Nephron progenitor cell (in vitro differentiated cells): ENCODE measurements at regions not wholly inside any gene's neighbourhood (a gene's known extent, or its start where the extent isn't known, plus 50 kb on each side); places are given as distances from the start of the nearest gene placed in this dataset.

Experiments used
- DNase-seq: peaks from one replicate; pipeline ENCODE4 v3.0.0; 2021
- H3K27ac Mint-ChIP-seq: 2 replicates; pipeline ENCODE4 v1.8.0; 2021; ENCODE audit warnings: mild to moderate bottlenecking, moderate library complexity, mixed read lengths
- H3K27me3 Mint-ChIP-seq: 2 replicates; pipeline ENCODE4 v1.8.0; 2021; ENCODE audit warnings: mild to moderate bottlenecking, low read depth, mixed read lengths; ENCODE audit not compliant: poor library complexity
- H3K36me3 Mint-ChIP-seq: 2 replicates; pipeline ENCODE4 v1.8.0; 2021; ENCODE audit warnings: low read depth, mixed read lengths
- H3K4me1 Mint-ChIP-seq: 2 replicates; pipeline ENCODE4 v1.8.0; 2021; ENCODE audit warnings: mixed read lengths
- H3K4me3 Mint-ChIP-seq: 2 replicates; pipeline ENCODE4 v1.8.0; 2021; ENCODE audit warnings: mild to moderate bottlenecking, moderate library complexity, mixed read lengths
- H3K9me3 Mint-ChIP-seq: 2 replicates; pipeline ENCODE4 v1.8.0; 2021; ENCODE audit warnings: mild to moderate bottlenecking, moderate library complexity, mixed read lengths
- CTCF ChIP-seq: fragments of 200-600 bp; sonication (generic); IDR thresholded peaks from 2 replicates; pipeline ENCODE4 v1.5.0; 2021; ENCODE audit warnings: antibody characterized with exemption

- no peak overlapping the region for H3K27ac Mint-ChIP-seq
These were observed 173.6 kb upstream of the KCTD3 start for GRCh38 chr1:215393476-215393875.

GRCh38 chr1:215394084-215394991 lies 172.8 kb upstream of the KCTD3 start:
- H3K27me3 Mint-ChIP-seq, result peaks cover 3% of the 10 kb centered on the region
- H3K36me3 Mint-ChIP-seq, result no peaks in the 10 kb centered on the region
- no peak for DNase-seq
- H3K9me3 Mint-ChIP-seq, result peaks cover 8% of the 10 kb centered on the region
- no peak overlapping the region for H3K4me3 Mint-ChIP-seq
- H3K4me1 Mint-ChIP-seq, result no peaks in the 10 kb centered on the region
- TF ChIP-seq CTCF, result no peak
- H3K27ac Mint-ChIP-seq, result no peak overlapping the region

More at GRCh38 chr1:215393476-215393875, 173.6 kb upstream of the KCTD3 start:
- no peak overlapping the region for H3K4me3 Mint-ChIP-seq
- H3K36me3 Mint-ChIP-seq, result no peaks in the 10 kb centered on the region
- DNase-seq, result no peak
- H3K9me3 Mint-ChIP-seq, result peaks cover 8% of the 10 kb centered on the region
- no peaks in the 10 kb centered on the region for H3K4me1 Mint-ChIP-seq
- no peak for TF ChIP-seq CTCF
- peaks cover 6% of the 10 kb centered on the region for H3K27me3 Mint-ChIP-seq

- no peaks in the 10 kb centered on the region for H3K36me3 Mint-ChIP-seq
- no peak overlapping the region for H3K4me3 Mint-ChIP-seq
- peaks cover 8% of the 10 kb centered on the region for H3K9me3 Mint-ChIP-seq
- no peak for TF ChIP-seq CTCF
- peaks cover 3% of the 10 kb centered on the region for H3K27me3 Mint-ChIP-seq
- no peaks in the 10 kb centered on the region for H3K4me1 Mint-ChIP-seq
- no peak for DNase-seq
- H3K27ac Mint-ChIP-seq, result no peak overlapping the region
These were observed 170.0 kb upstream of the KCTD3 start for GRCh38 chr1:215397106-215397505.

GRCh38 chr1:215397843-215398242 lies 169.3 kb upstream of the KCTD3 start:
- H3K27me3 Mint-ChIP-seq, result peaks cover 3% of the 10 kb centered on the region
- H3K9me3 Mint-ChIP-seq, result peaks cover 8% of the 10 kb centered on the region
- DNase-seq, result no peak

DNA sequence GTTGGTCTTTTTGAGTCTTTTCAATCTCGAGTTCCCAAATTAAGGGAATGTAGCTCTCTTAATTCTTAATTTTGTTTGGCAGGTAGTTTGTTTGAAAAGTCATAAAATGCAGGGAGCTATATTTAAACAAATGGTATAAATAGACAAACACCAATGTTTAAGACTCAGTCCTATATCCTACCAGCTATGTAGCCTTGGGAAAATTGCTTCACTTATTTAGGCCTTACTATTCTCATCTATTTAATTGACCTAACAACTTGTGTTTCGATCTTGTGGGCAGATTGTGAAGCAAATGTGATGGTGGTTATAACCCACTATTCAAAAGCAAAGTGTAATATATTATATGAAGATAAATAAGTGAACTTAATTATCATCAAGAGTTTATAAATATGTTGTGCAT lies 167.3 kb upstream of the KCTD3 start:
- Mint-ChIP-seq H3K36me3 (no peaks in the 10 kb centered on the region), H3K27ac (no peak overlapping the region), H3K4me1 (no peaks in the 10 kb centered on the region), H3K27me3 (no peaks in the 10 kb centered on the region), H3K9me3 (no peaks in the 10 kb centered on the region), H3K4me3 (no peak overlapping the region)
- no peak for TF ChIP-seq CTCF
- no peak for DNase-seq

More at GRCh38 chr1:215397843-215398242, 169.3 kb upstream of the KCTD3 start:
- no peak for TF ChIP-seq CTCF
- H3K4me1 Mint-ChIP-seq, result no peaks in the 10 kb centered on the region
- no peaks in the 10 kb centered on the region for H3K36me3 Mint-ChIP-seq
- H3K27ac Mint-ChIP-seq, result no peak overlapping the region
- no peak overlapping the region for H3K4me3 Mint-ChIP-seq

GRCh38 chr1:215400741-215401140 lies 166.4 kb upstream of the KCTD3 start:
- H3K9me3 Mint-ChIP-seq, result no peaks in the 10 kb centered on the region
- no peak for DNase-seq
- no peaks in the 10 kb centered on the region for H3K4me1 Mint-ChIP-seq
- no peak for TF ChIP-seq CTCF
- H3K27ac Mint-ChIP-seq, result no peak overlapping the region
- no peaks in the 10 kb centered on the region for H3K36me3 Mint-ChIP-seq
- H3K4me3 Mint-ChIP-seq, result no peak overlapping the region
- no peaks in the 10 kb centered on the region for H3K27me3 Mint-ChIP-seq
